HEK293 (cell line): ENCODE measurements at regions not wholly inside any gene's neighbourhood (a gene's known extent, or its start where the extent isn't known, plus 50 kb on each side); places are given as distances from the start of the nearest gene placed in this dataset.

ENCODE experiments used
- BCL11A ChIP-seq: fragments of 450-650 bp; formaldehyde crosslinking; IDR thresholded peaks from 2 replicates; pipeline ENCODE4 v1.5.1; 2016; ENCODE audit warnings: low read depth, missing biosample characterization, missing genetic modification characterization
- TCF7L2 ChIP-seq: IDR thresholded peaks from 2 replicates; pipeline ENCODE4 v1.6.1; 2011; ENCODE audit warnings: low read depth, mild to moderate bottlenecking, inconsistent platforms, low read length, moderate library complexity, borderline replicate concordance
- YY1 ChIP-seq: fragments of 450-650 bp; formaldehyde crosslinking; IDR thresholded peaks from 2 replicates; pipeline ENCODE4 v1.5.1; 2018; ENCODE audit warnings: missing biosample characterization, missing genetic modification characterization
- ZBTB20 ChIP-seq: fragments of 450-650 bp; formaldehyde crosslinking; IDR thresholded peaks from 2 replicates; pipeline ENCODE4 v1.5.1; 2016; ENCODE audit warnings: missing biosample characterization, missing genetic modification characterization
- ZNF175 ChIP-seq: fragments of 450-650 bp; formaldehyde crosslinking; IDR thresholded peaks from 2 replicates; pipeline ENCODE4 v1.5.1; 2016; ENCODE audit warnings: missing biosample characterization, missing genetic modification characterization
- ZNF23 ChIP-seq: fragments of 450-650 bp; formaldehyde crosslinking; IDR thresholded peaks from 2 replicates; pipeline ENCODE4 v1.5.1; 2016; ENCODE audit warnings: missing biosample characterization, missing genetic modification characterization, borderline replicate concordance
- ZNF311 ChIP-seq: fragments of 450-650 bp; formaldehyde crosslinking; IDR thresholded peaks from 2 replicates; pipeline ENCODE4 v1.5.1; 2017; ENCODE audit warnings: missing biosample characterization, missing genetic modification characterization, borderline replicate concordance
- ZSCAN16 ChIP-seq: fragments of 450-650 bp; formaldehyde crosslinking; IDR thresholded peaks from 2 replicates; pipeline ENCODE4 v1.5.1; 2016; ENCODE audit warnings: missing biosample characterization, missing genetic modification characterization
- TF ChIP-seq, protein P1 (sequence below): fragments of 450-650 bp; formaldehyde crosslinking; IDR thresholded peaks from 2 replicates; pipeline ENCODE4 v1.5.1; 2016; ENCODE audit warnings: missing biosample characterization, missing genetic modification characterization
- TF ChIP-seq, protein P2 (sequence below): fragments of 450-650 bp; formaldehyde crosslinking; IDR thresholded peaks from 2 replicates; pipeline ENCODE4 v1.5.1; 2016; ENCODE audit warnings: missing biosample characterization, missing genetic modification characterization
- TF ChIP-seq, protein P3 (sequence below): sonication (generic); formaldehyde crosslinking; IDR thresholded peaks from 2 replicates; pipeline ENCODE4 v1.8.1; 2022; ENCODE audit warnings: mild to moderate bottlenecking, moderate library complexity, missing genetic modification reagents
- TF ChIP-seq, protein P4 (sequence below): fragments of 450-650 bp; formaldehyde crosslinking; IDR thresholded peaks from 2 replicates; pipeline ENCODE4 v1.5.1; 2016; ENCODE audit warnings: missing biosample characterization, missing genetic modification characterization, borderline replicate concordance

DNA sequence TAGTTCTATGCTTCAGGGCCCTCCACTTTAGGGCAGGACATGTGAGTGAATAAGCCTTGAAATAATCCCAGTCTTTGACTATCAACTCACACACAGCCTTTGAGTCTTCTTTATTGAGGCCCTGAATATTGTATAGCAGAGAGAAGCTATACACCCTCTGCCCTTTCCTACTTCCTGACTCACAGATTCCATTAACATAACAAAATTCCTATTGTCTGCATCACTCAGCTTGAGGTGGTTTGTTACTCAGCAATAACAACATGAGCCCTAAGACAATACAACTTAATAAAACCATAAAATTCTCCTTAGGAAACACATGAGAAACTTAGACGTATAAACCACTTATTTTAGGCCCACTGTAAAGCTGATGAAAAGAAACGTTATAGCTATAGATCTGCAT, 680.3 kb upstream of the DIAPH2 start:
- TF ChIP-seq ZBTB20 (no peak), ZNF311 (tag by site-specific recombination) (no peak), ZSCAN16 (no peak), ZNF23 (tag by site-specific recombination) (no peak), BCL11A (tag by site-specific recombination) (no peak), TCF7L2 (no peak), ZNF175 (tag by site-specific recombination) (no peak), YY1 (tag by site-specific recombination) (no peak)
- TF ChIP-seq, protein P1, sequence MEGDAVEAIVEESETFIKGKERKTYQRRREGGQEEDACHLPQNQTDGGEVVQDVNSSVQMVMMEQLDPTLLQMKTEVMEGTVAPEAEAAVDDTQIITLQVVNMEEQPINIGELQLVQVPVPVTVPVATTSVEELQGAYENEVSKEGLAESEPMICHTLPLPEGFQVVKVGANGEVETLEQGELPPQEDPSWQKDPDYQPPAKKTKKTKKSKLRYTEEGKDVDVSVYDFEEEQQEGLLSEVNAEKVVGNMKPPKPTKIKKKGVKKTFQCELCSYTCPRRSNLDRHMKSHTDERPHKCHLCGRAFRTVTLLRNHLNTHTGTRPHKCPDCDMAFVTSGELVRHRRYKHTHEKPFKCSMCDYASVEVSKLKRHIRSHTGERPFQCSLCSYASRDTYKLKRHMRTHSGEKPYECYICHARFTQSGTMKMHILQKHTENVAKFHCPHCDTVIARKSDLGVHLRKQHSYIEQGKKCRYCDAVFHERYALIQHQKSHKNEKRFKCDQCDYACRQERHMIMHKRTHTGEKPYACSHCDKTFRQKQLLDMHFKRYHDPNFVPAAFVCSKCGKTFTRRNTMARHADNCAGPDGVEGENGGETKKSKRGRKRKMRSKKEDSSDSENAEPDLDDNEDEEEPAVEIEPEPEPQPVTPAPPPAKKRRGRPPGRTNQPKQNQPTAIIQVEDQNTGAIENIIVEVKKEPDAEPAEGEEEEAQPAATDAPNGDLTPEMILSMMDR: no peak
- TF ChIP-seq, protein P2, sequence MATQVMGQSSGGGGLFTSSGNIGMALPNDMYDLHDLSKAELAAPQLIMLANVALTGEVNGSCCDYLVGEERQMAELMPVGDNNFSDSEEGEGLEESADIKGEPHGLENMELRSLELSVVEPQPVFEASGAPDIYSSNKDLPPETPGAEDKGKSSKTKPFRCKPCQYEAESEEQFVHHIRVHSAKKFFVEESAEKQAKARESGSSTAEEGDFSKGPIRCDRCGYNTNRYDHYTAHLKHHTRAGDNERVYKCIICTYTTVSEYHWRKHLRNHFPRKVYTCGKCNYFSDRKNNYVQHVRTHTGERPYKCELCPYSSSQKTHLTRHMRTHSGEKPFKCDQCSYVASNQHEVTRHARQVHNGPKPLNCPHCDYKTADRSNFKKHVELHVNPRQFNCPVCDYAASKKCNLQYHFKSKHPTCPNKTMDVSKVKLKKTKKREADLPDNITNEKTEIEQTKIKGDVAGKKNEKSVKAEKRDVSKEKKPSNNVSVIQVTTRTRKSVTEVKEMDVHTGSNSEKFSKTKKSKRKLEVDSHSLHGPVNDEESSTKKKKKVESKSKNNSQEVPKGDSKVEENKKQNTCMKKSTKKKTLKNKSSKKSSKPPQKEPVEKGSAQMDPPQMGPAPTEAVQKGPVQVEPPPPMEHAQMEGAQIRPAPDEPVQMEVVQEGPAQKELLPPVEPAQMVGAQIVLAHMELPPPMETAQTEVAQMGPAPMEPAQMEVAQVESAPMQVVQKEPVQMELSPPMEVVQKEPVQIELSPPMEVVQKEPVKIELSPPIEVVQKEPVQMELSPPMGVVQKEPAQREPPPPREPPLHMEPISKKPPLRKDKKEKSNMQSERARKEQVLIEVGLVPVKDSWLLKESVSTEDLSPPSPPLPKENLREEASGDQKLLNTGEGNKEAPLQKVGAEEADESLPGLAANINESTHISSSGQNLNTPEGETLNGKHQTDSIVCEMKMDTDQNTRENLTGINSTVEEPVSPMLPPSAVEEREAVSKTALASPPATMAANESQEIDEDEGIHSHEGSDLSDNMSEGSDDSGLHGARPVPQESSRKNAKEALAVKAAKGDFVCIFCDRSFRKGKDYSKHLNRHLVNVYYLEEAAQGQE (tag by site-specific recombination): no peak
- TF ChIP-seq, protein P3, sequence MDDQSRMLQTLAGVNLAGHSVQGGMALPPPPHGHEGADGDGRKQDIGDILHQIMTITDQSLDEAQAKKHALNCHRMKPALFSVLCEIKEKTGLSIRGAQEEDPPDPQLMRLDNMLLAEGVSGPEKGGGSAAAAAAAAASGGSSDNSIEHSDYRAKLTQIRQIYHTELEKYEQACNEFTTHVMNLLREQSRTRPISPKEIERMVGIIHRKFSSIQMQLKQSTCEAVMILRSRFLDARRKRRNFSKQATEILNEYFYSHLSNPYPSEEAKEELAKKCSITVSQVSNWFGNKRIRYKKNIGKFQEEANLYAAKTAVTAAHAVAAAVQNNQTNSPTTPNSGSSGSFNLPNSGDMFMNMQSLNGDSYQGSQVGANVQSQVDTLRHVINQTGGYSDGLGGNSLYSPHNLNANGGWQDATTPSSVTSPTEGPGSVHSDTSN (CRISPR knock-in tag): no peak
- TF ChIP-seq, protein P4, sequence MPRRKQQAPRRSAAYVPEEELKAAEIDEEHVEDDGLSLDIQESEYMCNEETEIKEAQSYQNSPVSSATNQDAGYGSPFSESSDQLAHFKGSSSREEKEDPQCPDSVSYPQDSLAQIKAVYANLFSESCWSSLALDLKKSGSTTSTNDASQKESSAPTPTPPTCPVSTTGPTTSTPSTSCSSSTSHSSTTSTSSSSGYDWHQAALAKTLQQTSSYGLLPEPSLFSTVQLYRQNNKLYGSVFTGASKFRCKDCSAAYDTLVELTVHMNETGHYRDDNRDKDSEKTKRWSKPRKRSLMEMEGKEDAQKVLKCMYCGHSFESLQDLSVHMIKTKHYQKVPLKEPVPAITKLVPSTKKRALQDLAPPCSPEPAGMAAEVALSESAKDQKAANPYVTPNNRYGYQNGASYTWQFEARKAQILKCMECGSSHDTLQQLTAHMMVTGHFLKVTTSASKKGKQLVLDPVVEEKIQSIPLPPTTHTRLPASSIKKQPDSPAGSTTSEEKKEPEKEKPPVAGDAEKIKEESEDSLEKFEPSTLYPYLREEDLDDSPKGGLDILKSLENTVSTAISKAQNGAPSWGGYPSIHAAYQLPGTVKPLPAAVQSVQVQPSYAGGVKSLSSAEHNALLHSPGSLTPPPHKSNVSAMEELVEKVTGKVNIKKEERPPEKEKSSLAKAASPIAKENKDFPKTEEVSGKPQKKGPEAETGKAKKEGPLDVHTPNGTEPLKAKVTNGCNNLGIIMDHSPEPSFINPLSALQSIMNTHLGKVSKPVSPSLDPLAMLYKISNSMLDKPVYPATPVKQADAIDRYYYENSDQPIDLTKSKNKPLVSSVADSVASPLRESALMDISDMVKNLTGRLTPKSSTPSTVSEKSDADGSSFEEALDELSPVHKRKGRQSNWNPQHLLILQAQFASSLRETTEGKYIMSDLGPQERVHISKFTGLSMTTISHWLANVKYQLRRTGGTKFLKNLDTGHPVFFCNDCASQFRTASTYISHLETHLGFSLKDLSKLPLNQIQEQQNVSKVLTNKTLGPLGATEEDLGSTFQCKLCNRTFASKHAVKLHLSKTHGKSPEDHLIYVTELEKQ (tag by site-specific recombination): no peak
